ENCODE measurements at regions not wholly inside any gene's neighbourhood (a gene's known extent, or its start where the extent isn't known, plus 50 kb on each side); places are given as distances from the start of the nearest gene placed in this dataset.
"Not testable (repeated sequence)": the region's sequence is repeated elsewhere in the genome, so short reads cannot be mapped to it uniquely, and the experiment has no call there.

GRCh38 chrX:140633105-140633504, 76.5 kb upstream of the LINC00632 start:
- POLR2A ChIA-PET (ENCODE audit: low non-redundant PET); DNase-seq (ENCODE audit: low spot score); H3K27ac ChIP-seq; CTCF ChIA-PET: not testable (repeated sequence)

GRCh38 chrX:140608111-140608510, 101.4 kb upstream of the LINC00632 start:
- TF ChIP-seq CTCF (conservative IDR thresholded peaks at IDR 0.05; ENCODE audit: low read depth), result no peak
- H3K27ac ChIP-seq, result no peak overlapping the region
- no peak for DNase-seq (ENCODE audit: low spot score)
- CTCF ChIA-PET, result no interaction called here
- POLR2A ChIA-PET (ENCODE audit: low non-redundant PET), result no interaction called here

GRCh38 chrX:140602140-140602539, 97.3 kb upstream of the SOX3 start:
- H3K27ac ChIP-seq, result no peak overlapping the region
- CTCF ChIA-PET, result interaction anchor here (0.6 kb wide), 1 partner anchor 94 kb away, joined by 3 read pairs; no protein-coding TSS in a partner anchor
- no peak for TF ChIP-seq CTCF (conservative IDR thresholded peaks at IDR 0.05; ENCODE audit: low read depth)
- DNase-seq (ENCODE audit: low spot score), result no peak
- POLR2A ChIA-PET (ENCODE audit: low non-redundant PET), result no interaction called here

- no peak overlapping the region for H3K27ac ChIP-seq
- TF ChIP-seq CTCF (conservative IDR thresholded peaks at IDR 0.05; ENCODE audit: low read depth), result no peak
- ChIA-PET POLR2A (ENCODE audit: low non-redundant PET) (no interaction called here), CTCF (no interaction called here)
- no peak for DNase-seq (ENCODE audit: low spot score)
These were observed 95.0 kb upstream of the SOX3 start for GRCh38 chrX:140599851-140600250.

GRCh38 chrX:140589657-140590056, 84.8 kb upstream of the SOX3 start:
- TF ChIP-seq CTCF (conservative IDR thresholded peaks at IDR 0.05; ENCODE audit: low read depth), result no peak
- no peak for DNase-seq (ENCODE audit: low spot score)
- ChIA-PET POLR2A (ENCODE audit: low non-redundant PET) (no interaction called here), CTCF (no interaction called here)
- no peak overlapping the region for H3K27ac ChIP-seq

GRCh38 chrX:140586951-140587350, 82.1 kb upstream of the SOX3 start:
- POLR2A ChIA-PET (ENCODE audit: low non-redundant PET), result no interaction called here
- DNase-seq (ENCODE audit: low spot score), result no peak
- no peak for TF ChIP-seq CTCF (conservative IDR thresholded peaks at IDR 0.05; ENCODE audit: low read depth)
- no peak overlapping the region for H3K27ac ChIP-seq
- CTCF ChIA-PET, result no interaction called here

GRCh38 chrX:140580478-140580877, 75.6 kb upstream of the SOX3 start:
- H3K27ac ChIP-seq, result no peak overlapping the region
- CTCF ChIA-PET, result no interaction called here
- POLR2A ChIA-PET (ENCODE audit: low non-redundant PET), result no interaction called here
- TF ChIP-seq CTCF (conservative IDR thresholded peaks at IDR 0.05; ENCODE audit: low read depth), result no peak
- DNase-seq (ENCODE audit: low spot score), result no peak
